GM10248 (cell line): ENCODE measurements at regions not wholly inside any gene's neighbourhood (a gene's known extent, or its start where the extent isn't known, plus 50 kb on each side); places are given as distances from the start of the nearest gene placed in this dataset.
"Not testable (repeated sequence)": the region's sequence is repeated elsewhere in the genome, so short reads cannot be mapped to it uniquely, and the experiment has no call there.

Experiments
- CTCF ChIA-PET: fragments of 300-600 bp; sonication (Branson Sonifier 250); formaldehyde crosslinking; extraction: SDS; loops from one replicate; lab custom pipeline; 2021; ENCODE audit warnings: antibody characterized with exemption; lab: Yijun Ruan, JAX
- POLR2A ChIA-PET: fragments of 350-650 bp; sonication (Branson Sonifier 250); formaldehyde crosslinking; extraction: SDS; loops from one replicate; lab custom pipeline; 2020; ENCODE audit warnings: antibody characterized with exemption; lab: Yijun Ruan, JAX
- DNase-seq: peaks from one replicate; pipeline ENCODE4 v3.0.0; 2012; ENCODE audit errors: extremely low spot score
- CTCF ChIP-seq: IDR thresholded peaks from 2 replicates; pipeline ENCODE4 v1.5.1; 2012; ENCODE audit warnings: mild to moderate bottlenecking, low read depth; ENCODE audit errors: extremely low read depth, missing control alignments, control extremely low read depth

- TF ChIP-seq CTCF = no peak
- CTCF ChIA-PET = interaction anchor here (0.9 kb wide), 1 partner anchor 35 kb away, joined by 3 read pairs; no protein-coding TSS in a partner anchor
- no peak for DNase-seq
- POLR2A ChIA-PET = no interaction called here
Measured at GRCh38 chr12:67790660-67791059, 142.1 kb downstream of the DYRK2 start.

- DNase-seq, POLR2A ChIA-PET, CTCF ChIA-PET: not testable (repeated sequence)
Measured at GRCh38 chr12:67791362-67791761, 142.8 kb downstream of the DYRK2 start.

- ChIA-PET CTCF (no interaction called here), POLR2A (no interaction called here)
- DNase-seq = no peak
- no peak for TF ChIP-seq CTCF
Measured at GRCh38 chr12:67792185-67792584, 143.6 kb downstream of the DYRK2 start.

- no peak for DNase-seq
- TF ChIP-seq CTCF = no peak
- ChIA-PET POLR2A (no interaction called here), CTCF (no interaction called here)
Measured at GRCh38 chr12:67794161-67794560, 145.6 kb downstream of the DYRK2 start.

- no peak for TF ChIP-seq CTCF
- DNase-seq = no peak
- POLR2A ChIA-PET = no interaction called here
- CTCF ChIA-PET = no interaction called here
Measured at GRCh38 chr12:67795236-67795635, 146.7 kb downstream of the DYRK2 start.

- CTCF ChIA-PET = no interaction called here
Measured at GRCh38 chr12:67797185-67797741, 148.7 kb downstream of the DYRK2 start.

GRCh38 chr12:67797753-67798152, 149.2 kb downstream of the DYRK2 start:
- no peak for TF ChIP-seq CTCF
- DNase-seq = no peak
- POLR2A ChIA-PET = no interaction called here
- CTCF ChIA-PET = no interaction called here

More at GRCh38 chr12:67797185-67797741, 148.7 kb downstream of the DYRK2 start:
- POLR2A ChIA-PET = no interaction called here
- TF ChIP-seq CTCF = no peak
- no peak for DNase-seq
